ENCODE measurements at regions not wholly inside any gene's neighbourhood (a gene's known extent, or its start where the extent isn't known, plus 50 kb on each side); places are given as distances from the start of the nearest gene placed in this dataset.
"Not testable (repeated sequence)": the region's sequence is repeated elsewhere in the genome, so short reads cannot be mapped to it uniquely, and the experiment has no call there.

- no peaks in the 10 kb centered on the region for H3K27me3 ChIP-seq (ENCODE audit: insufficient read depth, low read length)
- no peaks in the 10 kb centered on the region for H3K9me3 ChIP-seq (ENCODE audit: low read depth, low read length)
- peaks cover 8% of the 10 kb centered on the region for H3K4me1 ChIP-seq (ENCODE audit: insufficient read depth, low read length)
- no peak overlapping the region for H3K4me3 ChIP-seq (ENCODE audit: low read length)
Measured at GRCh38 chrY:7325531-7325930, 414.0 kb upstream of the AMELY start.

GRCh38 chrY:7320751-7321150 is 409.2 kb upstream of the AMELY start:
- Histone ChIP-seq H3K9me3 (ENCODE audit: low read depth, low read length) (no peaks in the 10 kb centered on the region), H3K27me3 (ENCODE audit: insufficient read depth, low read length) (no peaks in the 10 kb centered on the region), H3K4me3 (ENCODE audit: low read length) (no peak overlapping the region), H3K4me1 (ENCODE audit: insufficient read depth, low read length) (peaks cover 21% of the 10 kb centered on the region)

- H3K4me1 ChIP-seq (ENCODE audit: insufficient read depth, low read length): peaks cover 21% of the 10 kb centered on the region
- H3K27me3 ChIP-seq (ENCODE audit: insufficient read depth, low read length); H3K9me3 ChIP-seq (ENCODE audit: low read depth, low read length); H3K4me3 ChIP-seq (ENCODE audit: low read length): not testable (repeated sequence)
Measured at GRCh38 chrY:7320171-7320570, 408.6 kb upstream of the AMELY start.

DNA sequence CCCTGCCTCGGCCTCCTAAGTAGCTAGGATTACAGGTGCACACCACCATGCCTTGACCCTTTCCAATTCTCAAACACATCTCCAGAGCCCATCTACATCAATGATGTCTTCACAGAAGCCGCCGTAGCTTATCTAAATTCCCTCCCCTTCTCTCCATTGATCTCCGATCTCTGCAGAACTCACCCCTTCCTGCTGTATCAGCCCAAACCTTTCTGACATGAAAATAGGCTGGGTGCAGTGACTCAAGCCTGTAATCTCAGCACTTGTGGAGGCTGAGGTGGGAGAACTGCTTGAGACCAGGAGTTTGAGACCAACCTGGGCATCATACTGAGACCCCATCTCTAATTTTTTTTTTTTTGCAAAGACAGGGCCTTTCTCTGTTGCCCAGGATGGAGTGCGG is 406.6 kb upstream of the AMELY start:
- no peaks in the 10 kb centered on the region for H3K27me3 ChIP-seq (ENCODE audit: insufficient read depth, low read length)
- peaks cover 21% of the 10 kb centered on the region for H3K4me1 ChIP-seq (ENCODE audit: insufficient read depth, low read length)
- H3K9me3 ChIP-seq (ENCODE audit: low read depth, low read length): no peaks in the 10 kb centered on the region
- no peak overlapping the region for H3K4me3 ChIP-seq (ENCODE audit: low read length)

- Histone ChIP-seq H3K27me3 (ENCODE audit: insufficient read depth, low read length) (no peaks in the 10 kb centered on the region), H3K4me1 (ENCODE audit: insufficient read depth, low read length) (peaks cover 21% of the 10 kb centered on the region), H3K9me3 (ENCODE audit: low read depth, low read length) (no peaks in the 10 kb centered on the region), H3K4me3 (ENCODE audit: low read length) (no peak overlapping the region)
Measured at GRCh38 chrY:7317571-7317970, 406.0 kb upstream of the AMELY start.

- H3K4me3 ChIP-seq (ENCODE audit: low read length): no peak overlapping the region
- peaks cover 18% of the 10 kb centered on the region for H3K4me1 ChIP-seq (ENCODE audit: insufficient read depth, low read length)
- no peaks in the 10 kb centered on the region for H3K9me3 ChIP-seq (ENCODE audit: low read depth, low read length)
- H3K27me3 ChIP-seq (ENCODE audit: insufficient read depth, low read length): no peaks in the 10 kb centered on the region
Measured at GRCh38 chrY:7310482-7311269, 399.1 kb upstream of the AMELY start.

GRCh38 chrY:7308816-7309215 is 397.3 kb upstream of the AMELY start:
- Histone ChIP-seq H3K9me3 (ENCODE audit: low read depth, low read length) (no peaks in the 10 kb centered on the region), H3K4me1 (ENCODE audit: insufficient read depth, low read length) (peaks cover 18% of the 10 kb centered on the region), H3K27me3 (ENCODE audit: insufficient read depth, low read length) (no peaks in the 10 kb centered on the region), H3K4me3 (ENCODE audit: low read length) (no peak overlapping the region)

DNA sequence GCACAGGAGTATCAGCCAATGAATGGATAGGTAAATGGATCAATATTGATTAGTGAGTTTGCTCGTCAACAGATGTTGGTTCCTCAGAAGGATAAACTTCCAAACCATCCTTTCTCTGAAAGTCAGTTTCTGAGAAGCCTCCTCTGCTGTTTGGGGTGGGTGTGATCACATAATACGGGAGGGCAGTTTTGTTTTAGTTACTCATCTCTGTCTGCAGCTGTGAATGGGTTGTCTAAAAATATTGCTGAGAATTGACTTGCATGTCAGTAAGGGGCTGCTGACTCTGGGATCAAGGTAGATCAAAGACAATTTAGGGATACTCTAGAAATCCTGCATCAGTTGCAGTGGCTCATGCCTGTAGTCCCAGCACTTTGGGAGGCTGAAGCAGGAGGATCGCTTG is 390.8 kb upstream of the AMELY start:
- Histone ChIP-seq H3K9me3 (ENCODE audit: low read depth, low read length) (no peaks in the 10 kb centered on the region), H3K4me1 (ENCODE audit: insufficient read depth, low read length) (peaks cover 26% of the 10 kb centered on the region), H3K27me3 (ENCODE audit: insufficient read depth, low read length) (no peaks in the 10 kb centered on the region), H3K4me3 (ENCODE audit: low read length) (no peak overlapping the region)

DNA sequence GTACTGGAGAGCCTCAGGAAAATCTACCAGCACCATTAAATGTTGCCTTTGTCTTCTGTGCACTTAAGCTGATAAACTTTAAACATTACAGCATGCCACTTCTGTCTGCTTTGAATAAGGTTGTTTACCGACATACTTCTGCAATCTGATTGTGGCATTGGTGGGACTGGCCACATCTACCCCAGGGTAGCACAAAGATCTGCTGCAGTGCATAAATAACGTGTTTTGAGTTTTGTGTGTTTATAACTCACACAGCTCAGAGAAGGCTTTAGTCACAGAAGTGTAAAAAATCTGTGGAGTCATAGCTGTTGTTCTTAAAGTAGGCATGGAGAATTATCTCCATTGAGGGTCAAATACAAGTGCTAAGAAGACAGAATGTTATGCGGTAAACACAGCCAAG is 388.4 kb upstream of the AMELY start:
- H3K27me3 ChIP-seq (ENCODE audit: insufficient read depth, low read length): no peaks in the 10 kb centered on the region
- H3K9me3 ChIP-seq (ENCODE audit: low read depth, low read length): no peaks in the 10 kb centered on the region
- H3K4me1 ChIP-seq (ENCODE audit: insufficient read depth, low read length): peaks cover 26% of the 10 kb centered on the region
- no peak overlapping the region for H3K4me3 ChIP-seq (ENCODE audit: low read length)

DNA sequence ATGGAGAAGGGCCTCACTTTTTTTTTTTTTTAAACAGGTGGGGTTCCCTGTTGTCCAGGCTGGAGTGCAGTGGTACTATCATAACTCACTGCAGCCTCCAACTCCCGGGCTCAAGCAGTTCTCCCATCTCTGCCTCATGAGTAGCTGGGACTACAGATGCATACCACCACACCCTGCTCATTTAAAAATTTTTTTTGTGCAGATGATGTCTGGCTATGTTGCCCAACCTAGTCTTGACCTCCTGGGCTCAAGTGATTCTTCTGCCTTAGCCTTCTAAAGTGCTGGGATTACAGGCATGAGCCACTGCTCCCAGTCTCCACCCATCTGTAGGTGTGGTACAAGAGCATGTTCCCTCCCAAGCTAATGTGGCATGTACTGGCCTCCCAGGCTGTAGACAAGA is 380.6 kb upstream of the AMELY start:
- Histone ChIP-seq H3K4me1 (ENCODE audit: insufficient read depth, low read length) (peaks cover 43% of the 10 kb centered on the region), H3K9me3 (ENCODE audit: low read depth, low read length) (no peaks in the 10 kb centered on the region), H3K4me3 (ENCODE audit: low read length) (no peak overlapping the region), H3K27me3 (ENCODE audit: insufficient read depth, low read length) (no peaks in the 10 kb centered on the region)

- peak overlapping the region; percentile 19 for H3K4me3 ChIP-seq (ENCODE audit: low read length)
- H3K9me3 ChIP-seq (ENCODE audit: low read depth, low read length): no peaks in the 10 kb centered on the region
- peaks cover 43% of the 10 kb centered on the region for H3K4me1 ChIP-seq (ENCODE audit: insufficient read depth, low read length)
- no peaks in the 10 kb centered on the region for H3K27me3 ChIP-seq (ENCODE audit: insufficient read depth, low read length)
Measured at GRCh38 chrY:7289889-7290833, 378.6 kb upstream of the AMELY start.

- H3K4me1 ChIP-seq (ENCODE audit: insufficient read depth, low read length): peaks cover 57% of the 10 kb centered on the region
- H3K27me3 ChIP-seq (ENCODE audit: insufficient read depth, low read length): no peaks in the 10 kb centered on the region
- H3K4me3 ChIP-seq (ENCODE audit: low read length): no peak overlapping the region
- no peaks in the 10 kb centered on the region for H3K9me3 ChIP-seq (ENCODE audit: low read depth, low read length)
Measured at GRCh38 chrY:7288611-7289010, 377.1 kb upstream of the AMELY start.

- not testable (repeated sequence) for H3K27me3 ChIP-seq (ENCODE audit: insufficient read depth, low read length); H3K4me3 ChIP-seq (ENCODE audit: low read length); H3K9me3 ChIP-seq (ENCODE audit: low read depth, low read length)
- H3K4me1 ChIP-seq (ENCODE audit: insufficient read depth, low read length): peaks cover 64% of the 10 kb centered on the region
Measured at GRCh38 chrY:7287963-7288362, 376.4 kb upstream of the AMELY start.

DNA sequence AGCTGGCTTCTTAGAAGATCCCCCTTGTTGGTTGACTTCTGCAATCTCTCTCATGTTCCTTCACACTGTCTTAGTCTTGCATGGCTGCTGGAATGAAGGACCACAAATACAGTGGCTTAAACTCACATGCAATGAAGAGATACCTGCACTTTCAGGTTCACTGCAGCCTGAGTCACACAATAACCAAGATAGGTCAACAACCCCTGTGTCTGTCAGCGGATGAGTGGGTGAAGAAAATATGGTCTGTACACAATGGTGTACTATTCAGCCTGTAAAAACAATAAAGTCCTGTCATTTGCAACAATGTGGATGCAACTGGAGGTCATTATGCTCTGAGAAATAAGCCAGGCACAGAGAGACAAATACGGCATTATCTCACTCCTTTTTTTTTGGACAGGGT is 373.8 kb upstream of the AMELY start:
- no peaks in the 10 kb centered on the region for H3K27me3 ChIP-seq (ENCODE audit: insufficient read depth, low read length)
- no peak overlapping the region for H3K4me3 ChIP-seq (ENCODE audit: low read length)
- peaks cover 59% of the 10 kb centered on the region for H3K4me1 ChIP-seq (ENCODE audit: insufficient read depth, low read length)
- H3K9me3 ChIP-seq (ENCODE audit: low read depth, low read length): no peaks in the 10 kb centered on the region

DNA sequence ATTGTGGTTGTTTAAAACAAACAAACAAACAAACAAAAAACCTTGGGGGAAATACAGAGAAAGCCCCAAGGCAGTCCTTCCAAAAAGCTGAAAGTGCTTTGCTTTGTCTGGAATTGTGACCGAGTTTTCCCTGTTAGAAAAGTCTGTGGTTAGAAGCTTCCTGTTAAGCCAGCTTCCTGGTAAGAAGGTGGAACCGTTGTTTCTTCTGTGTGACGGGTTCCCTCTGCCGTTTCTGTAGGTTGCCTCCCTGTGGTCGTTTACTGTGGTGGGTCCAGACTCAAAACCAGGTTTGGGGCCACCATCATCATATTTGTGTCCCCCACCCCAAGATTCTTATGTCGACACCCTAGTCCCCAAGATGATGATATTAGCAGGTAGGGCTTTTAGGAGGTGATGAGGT is 371.4 kb upstream of the AMELY start:
- Histone ChIP-seq H3K4me1 (ENCODE audit: insufficient read depth, low read length) (peaks cover 56% of the 10 kb centered on the region), H3K4me3 (ENCODE audit: low read length) (no peak overlapping the region), H3K27me3 (ENCODE audit: insufficient read depth, low read length) (no peaks in the 10 kb centered on the region), H3K9me3 (ENCODE audit: low read depth, low read length) (no peaks in the 10 kb centered on the region)
